ENCODE measurements at regions not wholly inside any gene's neighbourhood (a gene's known extent, or its start where the extent isn't known, plus 50 kb on each side); places are given as distances from the start of the nearest gene placed in this dataset.

DNA sequence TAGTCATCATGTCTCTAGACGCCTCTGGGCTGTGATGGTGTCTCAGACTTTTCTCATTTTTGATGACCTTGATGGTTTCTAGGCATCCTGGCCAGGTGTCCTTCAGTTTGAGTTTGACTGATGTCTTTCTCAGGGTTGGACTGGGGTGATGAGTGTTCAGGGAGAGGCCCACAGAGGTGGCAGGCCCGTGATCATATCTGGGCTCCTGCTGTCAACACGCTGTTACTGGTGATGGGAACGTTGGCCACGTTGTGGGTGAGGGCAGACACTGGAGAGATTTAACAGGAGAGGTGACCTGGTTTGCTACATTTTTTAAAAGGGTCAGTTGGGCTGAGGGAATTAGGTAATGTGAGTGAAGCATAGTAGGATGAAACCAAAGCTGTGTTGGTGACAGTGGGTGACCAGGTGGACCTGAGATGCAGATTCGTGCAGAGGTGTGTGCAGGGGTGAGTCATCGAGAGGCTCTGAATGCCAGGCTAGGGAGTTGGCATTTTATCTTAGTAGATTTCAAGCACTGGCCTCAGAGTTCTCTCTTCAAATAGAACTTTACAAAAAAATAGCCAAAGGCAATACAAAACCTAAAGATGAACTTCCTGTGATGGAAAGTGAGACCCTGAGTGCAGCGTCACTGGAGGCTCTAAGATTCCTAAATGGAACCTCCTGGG lies 174.1 kb downstream of the CDH26 start:
- no peak for DNase-seq

DNA sequence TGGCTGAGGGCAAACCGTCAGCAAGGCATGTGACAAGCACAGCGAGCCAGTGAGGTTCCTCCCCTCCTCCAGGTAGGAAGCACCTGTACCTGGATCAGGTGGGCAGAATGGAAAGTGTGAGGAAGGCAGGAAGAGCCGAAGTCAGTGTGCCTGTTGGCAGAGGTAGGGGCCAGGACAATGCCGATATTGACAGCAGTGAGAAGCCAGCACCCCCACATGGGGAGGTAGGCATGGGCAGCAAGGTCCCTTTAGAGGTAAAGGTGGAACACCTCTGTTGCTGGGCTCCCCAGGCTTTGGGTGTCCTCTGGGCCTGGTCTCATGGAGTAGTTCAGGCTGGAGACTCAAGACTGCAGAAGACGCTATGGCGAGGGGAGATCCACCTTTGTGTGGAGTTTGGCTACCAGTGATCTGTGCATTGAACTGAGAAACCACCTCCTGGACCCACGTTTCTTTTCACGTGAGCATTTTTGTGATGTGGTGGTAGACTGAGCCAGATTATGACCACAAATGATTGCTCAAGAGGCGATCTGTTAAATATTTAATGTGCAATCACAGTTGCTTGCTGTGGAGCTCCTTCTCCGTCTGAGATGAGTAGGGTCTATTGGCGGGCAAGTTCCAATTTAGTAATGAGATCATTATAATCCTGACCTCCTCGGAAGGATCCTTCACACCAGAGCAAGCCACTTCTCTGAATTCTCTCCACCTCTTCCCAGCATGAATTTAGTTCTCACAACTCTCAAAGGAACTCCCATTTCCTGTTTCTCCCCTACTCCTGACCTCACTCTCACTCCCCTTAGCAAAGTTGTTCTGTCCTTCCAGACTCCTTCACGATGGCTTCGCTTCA lies 174.8 kb downstream of the CDH26 start:
- no peak for DNase-seq

DNA sequence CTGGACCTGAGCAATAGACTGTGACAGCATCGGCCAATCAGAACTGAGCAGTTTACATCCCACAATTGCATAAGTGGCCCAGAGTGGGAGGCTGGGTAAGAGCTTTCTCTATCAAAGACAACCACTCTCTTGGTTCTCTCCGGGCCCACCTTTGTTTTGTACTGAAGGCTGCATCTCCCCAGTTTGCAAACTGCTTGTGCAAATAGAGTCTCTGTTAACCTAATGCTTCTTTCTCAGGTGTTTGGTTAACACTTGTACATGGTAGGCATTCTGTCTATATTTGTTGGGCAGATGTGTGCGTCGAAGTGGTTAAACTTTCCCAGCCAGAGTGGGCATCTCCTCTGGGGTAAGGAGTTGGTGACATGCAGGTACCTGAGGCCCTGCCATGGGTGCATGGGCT lies 177.1 kb downstream of the CDH26 start:
- no peak for DNase-seq

DNA sequence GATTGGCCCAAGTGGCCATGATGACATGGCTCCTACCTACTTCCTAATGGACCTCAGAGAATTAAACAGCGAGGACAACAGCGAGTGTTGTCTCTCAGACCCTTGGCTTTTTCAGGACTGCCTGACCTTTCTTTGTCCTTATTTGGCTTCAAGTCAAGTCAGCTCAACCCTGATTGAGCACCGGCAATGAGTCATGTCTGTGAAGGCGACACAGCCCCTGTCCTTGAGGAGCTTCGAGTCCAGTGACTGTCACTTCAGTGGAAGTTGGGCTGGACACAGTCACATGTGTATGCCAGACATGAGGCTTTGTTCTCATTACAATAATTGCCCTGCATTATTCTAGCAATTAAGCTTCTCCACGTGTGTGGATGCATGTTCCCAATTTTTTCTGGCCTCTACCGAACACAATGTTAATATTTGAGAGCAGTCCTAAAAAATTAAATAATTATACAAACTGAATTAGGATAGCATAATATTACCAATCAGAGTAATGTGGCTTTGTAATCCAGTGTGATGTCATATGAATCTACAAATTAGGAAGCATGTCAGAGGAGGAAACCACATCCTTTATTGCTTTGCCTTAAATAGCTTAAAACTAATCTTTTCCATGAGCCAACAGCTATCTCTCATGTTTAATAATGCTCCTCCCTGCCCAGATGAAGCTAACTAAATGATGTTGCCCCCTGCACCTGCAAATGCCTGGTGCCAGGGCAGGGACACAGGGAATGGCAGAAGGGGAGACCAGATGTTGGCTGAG lies 178.6 kb downstream of the CDH26 start:
- DNase-seq = no peak

DNA sequence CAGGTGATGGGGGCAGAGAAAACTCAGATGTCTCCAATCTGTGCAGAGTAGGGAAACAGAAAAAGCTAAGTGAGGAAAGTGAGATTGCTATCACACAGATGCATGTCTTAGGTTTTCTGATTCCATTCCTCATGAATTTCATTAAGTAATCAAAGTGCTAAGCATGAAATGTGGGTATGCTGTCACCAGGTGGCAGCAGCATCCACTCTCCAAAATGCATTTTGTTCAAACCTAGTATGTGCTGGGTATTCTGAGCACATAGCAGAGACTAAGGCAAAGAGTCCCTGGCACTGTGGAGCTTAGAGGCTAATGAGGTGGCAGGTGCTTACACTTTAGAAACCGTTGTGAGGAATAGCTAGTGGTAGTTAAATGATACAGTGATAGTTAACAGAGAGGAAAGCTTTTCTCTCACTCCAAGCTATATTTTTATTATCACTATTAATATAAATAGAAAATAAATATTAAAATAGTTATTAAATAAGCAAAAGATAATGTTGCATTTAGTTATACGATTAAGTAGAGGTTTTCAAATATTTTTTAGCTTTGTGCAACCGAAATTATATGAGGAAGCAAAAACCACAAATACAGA lies 179.5 kb downstream of the CDH26 start:
- no peak for DNase-seq

DNA sequence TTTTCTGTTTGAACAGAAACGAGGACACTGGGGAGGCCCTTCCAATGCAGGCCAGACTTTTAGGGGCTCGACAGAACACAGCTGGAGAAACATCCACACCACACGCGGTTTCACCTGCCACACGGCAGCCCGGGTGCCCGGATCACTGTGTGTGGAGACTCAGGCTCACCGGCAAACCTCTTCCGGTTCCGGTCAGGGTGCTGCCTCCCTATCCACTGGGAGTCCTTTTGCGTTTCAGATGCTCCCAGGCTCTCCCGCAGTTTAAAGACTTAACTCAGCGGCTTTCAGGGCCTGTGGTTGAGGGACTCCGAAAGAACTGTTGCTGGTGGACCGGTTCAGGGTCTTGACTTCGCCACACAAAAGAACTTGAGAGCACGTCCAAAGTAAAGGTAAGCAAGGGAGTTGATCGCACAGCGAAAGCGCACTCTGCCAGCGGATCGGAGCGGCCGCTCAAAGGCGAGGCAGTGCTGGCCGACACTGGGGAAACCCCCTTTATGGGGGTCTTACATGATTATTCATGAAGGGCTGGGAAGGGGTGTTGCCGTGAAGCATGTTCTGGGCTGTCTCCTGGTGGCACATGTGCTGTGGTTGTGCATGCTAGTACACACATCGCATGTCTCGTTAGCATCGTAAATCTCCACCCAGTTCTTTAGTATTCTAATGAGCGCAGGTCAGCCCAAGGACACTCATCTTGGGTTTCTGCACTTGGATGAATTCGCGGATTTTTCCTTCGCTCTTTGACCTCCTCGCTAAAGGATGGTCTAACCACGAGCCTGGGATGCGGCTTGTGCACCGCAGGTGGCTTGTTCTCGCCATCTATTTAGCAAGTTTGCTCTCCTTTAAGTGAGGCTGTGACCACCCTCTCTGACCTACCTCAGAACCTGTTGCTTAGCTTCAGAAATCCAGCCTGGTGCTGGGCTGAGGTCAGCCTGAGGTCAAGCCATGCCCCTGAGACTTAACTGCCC lies 180.3 kb downstream of the CDH26 start:
- no peak for DNase-seq

DNA sequence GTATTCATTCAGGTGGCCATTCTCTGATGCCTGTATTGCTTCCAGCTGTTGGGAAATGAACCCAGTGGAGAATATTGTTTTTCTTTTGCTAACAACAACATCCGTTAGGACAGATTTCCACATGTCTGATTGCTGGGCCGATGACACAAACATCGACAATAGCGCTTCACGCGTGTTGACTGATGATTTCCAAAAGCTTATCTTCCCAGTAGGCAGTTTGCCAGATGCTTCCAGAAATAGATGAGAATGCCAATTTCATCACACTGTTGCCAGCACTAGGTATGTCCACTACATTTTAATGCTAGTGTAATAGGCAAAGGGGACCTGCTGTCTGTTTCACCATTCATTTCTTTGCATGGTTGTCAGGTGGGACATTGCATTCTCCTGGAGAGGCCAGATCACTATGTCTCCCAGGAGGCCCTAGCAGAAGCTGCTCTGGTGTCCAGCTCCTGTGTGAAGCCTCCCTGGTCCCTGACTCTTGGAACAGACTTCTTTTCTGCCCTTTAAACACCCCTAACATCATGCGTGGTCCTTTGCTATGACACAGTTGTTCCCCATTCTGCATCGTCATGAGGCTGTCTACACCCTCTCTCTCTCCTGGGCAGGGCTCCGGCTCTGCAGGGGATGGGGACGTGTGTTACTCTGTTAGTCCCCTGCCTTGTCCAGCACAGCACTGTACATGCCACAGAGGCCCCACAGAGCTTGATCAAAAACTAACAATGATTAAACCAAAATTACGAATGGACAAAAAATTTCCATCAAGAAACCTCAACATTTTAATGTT lies 181.6 kb downstream of the CDH26 start:
- no peak for DNase-seq

DNA sequence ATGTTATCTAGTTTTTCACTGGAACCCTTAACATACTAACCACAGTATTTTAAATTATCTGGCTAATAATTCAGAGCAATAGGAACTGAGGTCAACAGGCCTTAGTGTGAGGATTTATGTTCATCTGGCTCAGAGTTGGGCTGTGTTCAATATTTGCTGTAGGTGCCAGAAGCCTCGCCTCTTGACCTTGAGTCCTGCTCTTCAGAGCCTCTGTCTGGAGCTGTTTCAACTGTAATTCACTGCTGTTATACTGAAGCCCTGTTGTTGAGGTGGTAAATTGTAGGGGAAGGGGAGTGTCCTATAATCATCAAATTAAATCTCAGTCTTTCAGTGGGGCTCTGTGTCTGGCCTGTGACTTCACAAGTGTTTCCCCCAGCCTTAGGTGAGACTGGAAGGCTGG lies 184.4 kb downstream of the CDH26 start:
- DNase-seq = no peak

DNA sequence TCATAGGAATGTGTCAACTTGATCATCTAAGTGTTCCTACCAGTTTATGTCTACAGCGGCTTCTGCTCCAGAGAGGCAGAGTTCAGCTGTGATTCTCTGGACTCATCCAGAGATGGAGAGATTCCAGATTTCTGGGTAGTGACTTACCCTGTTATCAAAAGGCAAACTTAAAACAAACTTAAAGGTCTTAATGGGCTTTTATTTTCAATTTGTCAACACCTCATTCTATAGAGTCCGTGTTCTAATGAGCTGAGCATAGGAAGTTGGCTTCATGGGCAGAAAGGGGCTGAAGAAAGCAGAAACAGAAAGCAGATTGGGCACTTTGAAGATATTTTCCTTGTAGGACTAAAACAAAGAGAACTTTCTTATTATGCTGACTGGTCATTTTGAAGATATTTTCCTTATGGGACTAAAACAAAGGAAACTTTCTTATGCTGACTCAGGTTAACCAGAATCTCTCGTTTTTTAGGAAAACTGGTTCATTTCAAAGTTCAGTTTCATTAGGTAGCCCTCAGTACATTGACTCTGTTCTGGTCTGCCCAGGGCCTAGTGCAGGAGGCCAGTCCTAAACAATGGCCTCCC lies 185.1 kb downstream of the CDH26 start:
- no peak for DNase-seq

DNA sequence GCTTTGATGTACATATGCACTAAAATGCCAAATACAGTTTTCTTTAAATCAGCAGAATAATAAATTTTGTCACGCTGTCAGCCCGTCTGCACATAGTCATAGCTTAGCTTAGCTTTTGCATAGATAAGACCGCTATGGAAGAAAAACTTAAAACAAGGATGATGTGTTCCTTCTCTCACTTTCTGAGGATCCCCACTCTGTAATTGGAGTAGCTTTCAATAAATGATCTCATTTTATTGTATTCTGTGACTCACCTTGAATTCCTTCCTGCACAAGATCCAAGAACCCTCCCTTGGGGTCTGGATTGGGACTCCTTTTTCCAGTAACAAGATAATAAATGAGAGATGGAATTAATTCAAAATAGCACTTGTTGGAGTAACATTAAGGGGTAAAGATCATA lies 186.2 kb downstream of the CDH26 start:
- DNase-seq = no peak

DNA sequence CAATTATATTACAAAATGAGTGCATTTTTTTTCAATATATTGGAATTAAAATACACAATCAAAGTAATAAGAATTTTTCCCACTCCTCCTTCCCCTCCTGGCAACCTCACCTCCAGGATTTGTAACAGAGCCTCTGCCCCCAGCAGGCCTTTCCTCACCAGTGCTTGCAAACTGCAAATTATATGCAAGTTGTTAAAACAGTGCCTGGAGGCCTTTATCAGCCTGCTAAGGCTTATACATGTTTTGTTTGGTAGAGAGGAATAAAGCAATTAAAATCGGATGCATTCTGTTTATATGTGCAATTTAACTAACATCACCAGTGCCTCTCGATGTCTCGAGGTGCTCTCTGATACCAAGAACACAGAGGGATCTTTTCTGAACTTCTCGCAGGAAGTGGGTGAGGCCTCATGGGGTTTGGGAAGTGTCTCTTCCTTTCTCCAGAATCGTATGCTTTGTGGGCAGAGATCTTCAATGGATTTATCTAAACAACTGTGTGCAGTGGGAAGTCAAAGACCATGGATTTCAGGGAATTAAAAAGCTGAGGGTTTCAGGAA lies 186.8 kb downstream of the CDH26 start:
- DNase-seq = no peak

DNA sequence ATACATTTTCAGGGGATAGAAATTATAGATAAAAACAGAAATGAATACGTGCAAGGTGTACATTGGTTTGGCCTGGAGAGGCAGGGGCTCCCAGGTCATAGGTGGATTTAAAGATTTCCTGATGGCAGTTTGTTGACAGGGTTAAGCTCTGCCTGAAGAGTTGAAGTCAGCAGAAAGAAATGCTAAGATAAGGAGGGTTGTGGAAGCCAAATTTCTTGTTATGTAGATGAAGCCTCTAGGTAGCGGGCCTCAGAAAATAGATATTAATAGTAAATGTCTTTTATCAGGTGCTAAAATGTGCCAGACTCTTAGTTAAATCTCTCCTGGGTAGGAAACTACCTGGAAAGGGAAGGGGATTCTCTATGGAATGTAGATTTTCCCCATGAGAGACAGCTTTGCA lies 188.8 kb downstream of the CDH26 start:
- no peak for DNase-seq

DNA sequence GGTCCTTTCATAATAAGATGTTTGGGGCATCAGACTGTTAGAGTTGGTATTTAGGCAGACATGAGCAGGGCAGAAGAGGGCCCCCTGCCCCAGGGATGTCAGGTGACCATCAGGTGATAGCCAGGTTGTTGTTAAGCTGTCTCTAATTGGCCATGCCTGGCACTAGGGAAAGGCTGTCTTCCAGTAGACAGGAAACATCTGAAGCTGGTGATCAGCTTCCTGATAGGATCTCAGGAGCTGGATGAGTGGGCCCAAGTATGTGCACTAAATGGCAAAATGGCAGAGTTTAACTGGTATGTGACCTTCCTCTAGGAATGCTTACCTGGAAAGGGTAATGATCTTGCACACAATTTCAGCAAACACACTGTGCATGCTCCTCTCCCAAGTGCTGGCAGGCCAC lies 190.7 kb downstream of the CDH26 start:
- no peak for DNase-seq

DNA sequence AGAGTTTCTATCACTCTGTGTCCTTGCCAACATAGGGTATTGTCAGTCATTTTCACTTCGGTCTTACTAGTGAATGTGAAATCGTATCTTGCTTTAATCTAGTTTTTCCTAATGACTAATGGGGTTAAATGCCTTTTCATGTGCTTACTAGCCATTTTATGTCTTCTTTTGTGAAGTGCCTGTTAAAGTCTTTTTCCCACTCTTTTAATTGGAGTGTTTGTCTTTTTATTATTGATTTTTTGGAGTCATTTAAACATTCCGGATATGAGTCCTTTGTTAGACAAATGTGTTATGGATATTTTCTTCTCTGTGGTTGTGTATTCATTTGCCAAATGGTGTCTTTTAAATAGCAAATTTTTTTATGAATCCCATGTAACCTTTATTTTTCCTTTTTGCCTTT lies 194.6 kb downstream of the CDH26 start:
- no peak for DNase-seq

DNA sequence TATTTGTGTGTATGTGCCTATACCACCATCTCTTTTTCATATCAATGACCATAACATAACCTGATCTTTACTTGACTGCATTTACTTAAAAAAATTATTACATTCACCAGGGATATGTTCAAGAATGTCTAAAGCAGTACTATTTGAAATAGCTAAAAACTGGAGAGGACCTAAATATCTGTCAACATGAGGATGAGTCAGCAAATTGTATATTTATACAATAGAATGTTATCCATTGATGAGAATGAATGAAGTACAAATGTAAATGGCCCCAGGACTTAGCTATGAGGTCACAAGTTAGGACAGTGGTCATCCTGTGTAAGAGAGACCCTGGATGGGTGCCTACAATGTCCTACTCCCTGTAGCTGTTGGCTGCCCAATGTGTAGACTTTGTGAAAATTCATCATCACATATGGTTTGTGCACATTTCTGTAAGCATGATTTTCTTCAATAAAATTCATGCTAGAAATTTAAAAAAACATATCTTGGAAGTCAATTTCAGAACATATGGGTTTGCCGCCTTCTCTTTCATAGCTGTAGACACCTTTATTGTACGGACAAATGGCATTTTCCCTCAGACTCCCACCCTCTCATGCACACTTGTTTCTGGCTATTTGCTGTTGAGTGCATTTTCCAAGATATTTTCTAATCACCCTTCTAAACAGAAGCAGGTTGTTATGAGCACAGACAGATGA lies 202.4 kb downstream of the CDH26 start:
- no peak for DNase-seq

DNA sequence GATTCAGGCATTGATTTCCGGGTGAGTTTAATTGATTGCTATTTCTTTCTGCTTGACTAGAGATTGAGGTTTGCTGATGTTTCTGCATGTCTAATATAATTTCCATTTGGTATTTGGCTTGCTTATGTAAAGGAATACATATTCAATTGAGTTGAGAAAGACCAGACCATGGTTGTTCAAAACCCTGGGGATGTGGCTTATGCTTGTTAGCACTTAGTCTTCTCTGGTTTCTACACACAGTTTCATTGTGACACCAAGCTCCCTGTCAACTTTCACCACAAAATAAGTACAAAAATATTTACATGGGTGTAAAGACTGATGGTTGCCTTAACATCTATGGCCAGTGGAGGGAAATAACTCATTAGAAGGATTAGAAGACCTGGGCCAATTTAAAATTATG lies 209.6 kb downstream of the CDH26 start:
- no peak for DNase-seq

DNA sequence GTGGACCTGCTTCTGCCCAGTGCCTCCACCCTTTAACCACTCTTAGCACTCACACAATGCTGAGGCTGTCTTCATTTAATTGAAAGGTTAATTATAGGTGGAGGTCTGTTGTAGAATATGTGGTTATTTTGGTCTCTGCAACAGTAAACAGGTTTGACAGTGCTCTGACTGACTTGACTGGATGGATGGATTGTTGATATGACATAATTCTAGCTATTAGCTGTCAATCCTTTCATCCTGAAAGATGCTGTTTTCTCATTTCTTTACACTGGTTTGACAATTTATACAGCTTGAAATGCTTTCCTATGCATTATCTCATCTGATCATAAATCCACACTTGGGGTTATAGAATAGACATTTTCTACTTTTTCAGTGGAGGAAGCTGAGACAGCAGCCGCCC lies 210.7 kb downstream of the CDH26 start:
- no peak for DNase-seq

DNA sequence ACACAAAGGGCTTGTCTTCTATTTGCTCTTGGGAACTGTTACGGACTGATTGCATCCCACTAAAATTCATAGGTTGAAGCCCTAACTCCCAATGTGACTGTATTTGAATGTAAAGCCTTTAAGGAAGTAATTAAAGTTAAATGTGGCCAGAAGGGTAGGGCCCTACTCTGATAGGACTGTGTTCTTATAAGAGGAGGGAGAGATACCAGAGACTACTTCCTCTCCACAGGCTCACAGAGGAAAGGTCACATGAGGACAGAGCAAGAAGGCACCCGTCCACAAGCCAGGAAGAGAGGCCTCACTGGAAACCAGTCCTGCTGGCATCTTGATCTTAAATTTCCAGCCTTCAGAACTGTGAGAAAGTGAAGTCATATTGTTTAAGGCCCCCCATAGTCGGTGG lies 211.9 kb downstream of the CDH26 start:
- DNase-seq = no peak

DNA sequence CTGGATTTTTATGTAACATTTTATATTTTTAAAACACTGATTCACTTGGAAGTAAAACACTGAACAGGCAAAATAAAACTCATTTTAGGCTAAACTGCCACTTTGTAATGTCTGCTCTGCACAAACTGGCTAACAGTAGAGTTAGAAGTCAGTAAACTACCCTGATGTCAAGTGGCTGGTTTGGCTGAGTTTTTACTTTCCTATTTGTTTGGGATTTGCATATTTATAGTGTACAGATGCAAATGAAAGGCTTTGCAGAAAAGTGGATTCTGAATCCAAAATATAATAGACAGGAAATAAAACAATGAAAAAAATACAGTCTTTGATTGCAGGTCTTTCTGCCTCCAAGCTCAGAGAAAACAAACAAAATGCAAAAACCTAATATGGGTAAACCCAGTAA lies 213.1 kb downstream of the CDH26 start:
- no peak for DNase-seq

DNA sequence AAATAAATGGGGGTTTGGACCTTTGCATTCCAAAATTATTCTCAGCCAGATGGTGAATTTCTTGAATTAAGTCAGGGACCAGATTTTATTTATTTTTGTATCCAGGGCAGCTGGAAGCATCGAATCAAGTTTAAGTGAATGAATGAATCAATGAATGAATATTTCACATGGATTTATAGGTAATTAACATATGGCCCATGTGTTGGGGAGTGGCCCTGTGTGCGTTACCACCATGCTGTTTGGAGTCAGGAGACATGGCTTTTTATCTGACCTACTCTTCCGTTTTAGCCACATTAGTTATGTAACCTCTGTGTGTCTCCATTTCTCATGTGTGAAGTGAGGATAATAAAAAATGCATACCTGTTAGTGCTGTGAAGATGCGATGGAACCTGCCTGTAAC lies 213.5 kb downstream of the CDH26 start:
- DNase-seq = no peak
